Pancreas (tissue), 10 donors: ENCODE measurements at regions not wholly inside any gene's neighbourhood (a gene's known extent, or its start where the extent isn't known, plus 50 kb on each side); places are given as distances from the start of the nearest gene placed in this dataset.

Experiments used
- ATAC-seq, 4 donors: fragments of 200-7000 bp; cut with Tn5 transposase; one replicate each; pipeline versions ENCODE4 v1.8.0 to v1.9.1; 2020; ENCODE audit warnings: mild to moderate bottlenecking in 4 of 4, moderate library complexity in 4 of 4
- DNase-seq, 6 donors: peaks; one replicate each; pipeline ENCODE4 v3.0.0-alpha.2; 2020
- FAIRE-seq: peaks from 2 replicates; lab custom pipeline; 2012; peaks lifted over from hg19 to GRCh38; lab: Jason Lieb, UNC
- H3K27ac ChIP-seq, 4 donors: fragments of 200-600 bp; sonication (generic); 1 replicate in 3 of 4; 2 replicates in 1 of 4; pipeline versions ENCODE4 v1.5.0 to v1.8.0; 2020
- H3K27me3 ChIP-seq, 4 donors: fragments of 200-600 bp; one replicate each; pipeline ENCODE4 v1.8.0; 2021
- H3K36me3 ChIP-seq, 3 donors: fragments of 200-600 bp; sonication (generic) in 1 of 3; one replicate each; pipeline versions ENCODE4 v1.5.0 to v1.8.0; 2020 to 2021
- H3K4me1 ChIP-seq, 3 donors: fragments of 200-600 bp; one replicate each; pipeline ENCODE4 v1.8.0; 2021
- H3K4me3 ChIP-seq, 4 donors: fragments of 200-600 bp; sonication (generic) in 2 of 4; one replicate each; pipeline versions ENCODE4 v1.5.0 to v1.8.0; 2020 to 2021
- H3K9me3 ChIP-seq, 4 donors: fragments of 200-600 bp; one replicate each; pipeline ENCODE4 v1.8.0; 2021
- CTCF ChIP-seq, 4 donors: fragments of 200-600 bp; sonication (generic) in 3 of 4; IDR thresholded peaks; one replicate each; pipeline versions ENCODE4 v1.5.0 to v1.8.0; 2021; ENCODE audit warnings: antibody characterized with exemption in 4 of 4
- WGBS, 2 donors: extraction: QIAGEN DNeasy Blood & Tissue Kit; methylation state at CpG; one replicate each; pipeline ENCODE4 v1.1.7; 2013; 5-methylcytosine and 5-hydroxymethylcytosine counted together
- intact Hi-C, 3 donors: fragments of 100-400 bp; cut with DNase I; formaldehyde crosslinking; loops; one replicate each; pipeline versions ENCODE4 v1.11.1 to v1.14.2; 2022
- donor health status: healthy with polysubstance abuse.
- donor health status: DM: no; HTN: no; CAD: no; lungs with moderate emphysema.
- donor health status: DM: no; HTN: no; CAD: no.
- donor health status: control.
- donor health status: control.
- donor health status: Bipolar disorder and iron deficiency.
- donor health status: DM: yes; HTN: yes; CAD: no.
- donor health status: DM: no; HTN: no; CAD: no.
- donor health status: DM: no; HTN: no; CAD: no.
- donor health status: DM: yes; HTN: yes; CAD: no.

- peaks cover 0 to 4% (median 0%) of the 10 kb centered on the region in 3 donors for H3K4me1 ChIP-seq
- DNase-seq (peak in 2 of 6 donors; percentile 7 to 34), FAIRE-seq (no peak), ATAC-seq (no peak)
- H3K27me3 ChIP-seq: no peaks in the 10 kb centered on the region
- no peak for TF ChIP-seq CTCF (IDR thresholded peaks at IDR 0.05)
- H3K27ac ChIP-seq: no peak overlapping the region
- H3K4me3 ChIP-seq: no peak overlapping the region
- no peaks in the 10 kb centered on the region for H3K9me3 ChIP-seq
- no peaks in the 10 kb centered on the region for H3K36me3 ChIP-seq
- WGBS, 2 donors: 85 to 89% methylated on average over 27 of the region's 27 CpGs
- intact Hi-C loops: no loop called here
Measured at GRCh38 chr7:88095-88926, 104.1 kb upstream of the FAM20C start.

GRCh38 chr7:88927-89231 is 103.5 kb upstream of the FAM20C start:
- intact Hi-C loops: no loop called here
- FAIRE-seq (no peak), DNase-seq (peak in 1 of 6 donors; percentile 5), ATAC-seq (no peak)
- H3K9me3 ChIP-seq: no peaks in the 10 kb centered on the region
- peaks cover 0 to 4% (median 0%) of the 10 kb centered on the region in 3 donors for H3K4me1 ChIP-seq
- no peak overlapping the region for H3K4me3 ChIP-seq
- no peak for TF ChIP-seq CTCF (IDR thresholded peaks at IDR 0.05)
- WGBS, 2 donors: 89 to 90% methylated on average over 6 of the region's 6 CpGs
- H3K36me3 ChIP-seq: no peaks in the 10 kb centered on the region
- H3K27ac ChIP-seq: no peak overlapping the region
- no peaks in the 10 kb centered on the region for H3K27me3 ChIP-seq

- ATAC-seq (peak in 3 of 4 donors; percentile 53 to 84 (median 76)), FAIRE-seq (no peak), DNase-seq (peak in 3 of 6 donors; percentile 5 to 33 (median 26))
- Histone ChIP-seq H3K27me3 (no peaks in the 10 kb centered on the region), H3K36me3 (no peaks in the 10 kb centered on the region), H3K4me3 (no peak overlapping the region), H3K4me1 (peaks cover 0 to 4% (median 0%) of the 10 kb centered on the region in 3 donors), H3K9me3 (no peaks in the 10 kb centered on the region), H3K27ac (no peak overlapping the region)
- intact Hi-C loops: no loop called here
- TF ChIP-seq CTCF (IDR thresholded peaks at IDR 0.05): no peak
- 85 to 86% methylated on average over 8 to 9 of the region's 9 CpGs for whole genome bisulfite sequencing, 2 donors
Measured at GRCh38 chr7:89232-90019, 102.9 kb upstream of the FAM20C start.

GRCh38 chr7:90111-91063 is 102.0 kb upstream of the FAM20C start:
- Histone ChIP-seq H3K4me1 (peaks cover 0 to 4% (median 0%) of the 10 kb centered on the region in 3 donors), H3K4me3 (no peak overlapping the region), H3K36me3 (no peaks in the 10 kb centered on the region), H3K27ac (no peak overlapping the region), H3K9me3 (no peaks in the 10 kb centered on the region), H3K27me3 (no peaks in the 10 kb centered on the region)
- FAIRE-seq (no peak), DNase-seq (no peak), ATAC-seq (peak in 3 of 4 donors; percentile 43 to 57 (median 44))
- WGBS, 2 donors: 86 to 89% methylated on average over 13 of the region's 13 CpGs
- TF ChIP-seq CTCF (IDR thresholded peaks at IDR 0.05): no peak
- intact Hi-C loops: no loop called here
